Muscle layer of duodenum (tissue), 2 donors: ENCODE measurements at regions not wholly inside any gene's neighbourhood (a gene's known extent, or its start where the extent isn't known, plus 50 kb on each side); places are given as distances from the start of the nearest gene placed in this dataset.
"Not testable (repeated sequence)": the region's sequence is repeated elsewhere in the genome, so short reads cannot be mapped to it uniquely, and the experiment has no call there.

ENCODE experiments used
- H3K27ac ChIP-seq: one replicate; pipeline ENCODE4 v1.7.0; 2013; ENCODE audit warnings: mild to moderate bottlenecking, low read length
- H3K27me3 ChIP-seq: one replicate; pipeline ENCODE4 v1.7.0; 2013; ENCODE audit warnings: low read depth, mild to moderate bottlenecking, control low read depth, low read length
- H3K36me3 ChIP-seq, 2 donors: one replicate each; pipeline ENCODE4 v1.7.0; 2013; ENCODE audit warnings: low read length in 2 of 2, control low read depth in 1 of 2, mild to moderate bottlenecking in 1 of 2; ENCODE audit not compliant: insufficient read depth in 2 of 2, control insufficient read depth in 1 of 2
- H3K4me1 ChIP-seq, 2 donors: one replicate each; pipeline ENCODE4 v1.7.0; 2013; ENCODE audit warnings: low read length in 2 of 2, mild to moderate bottlenecking in 2 of 2, control low read depth in 1 of 2, moderate library complexity in 1 of 2; ENCODE audit not compliant: insufficient read depth in 2 of 2, control insufficient read depth in 1 of 2
- H3K4me3 ChIP-seq, 2 donors: one replicate each; pipeline ENCODE4 v1.7.0; 2013; ENCODE audit warnings: low read length in 2 of 2, low read depth in 1 of 2, mild to moderate bottlenecking in 1 of 2
- H3K9me3 ChIP-seq, 2 donors: one replicate each; pipeline ENCODE4 v1.7.0; 2013; ENCODE audit warnings: low read length in 2 of 2, control low read depth in 1 of 2, mild to moderate bottlenecking in 1 of 2; ENCODE audit not compliant: control insufficient read depth in 1 of 2
- donor health status: healthy.

DNA sequence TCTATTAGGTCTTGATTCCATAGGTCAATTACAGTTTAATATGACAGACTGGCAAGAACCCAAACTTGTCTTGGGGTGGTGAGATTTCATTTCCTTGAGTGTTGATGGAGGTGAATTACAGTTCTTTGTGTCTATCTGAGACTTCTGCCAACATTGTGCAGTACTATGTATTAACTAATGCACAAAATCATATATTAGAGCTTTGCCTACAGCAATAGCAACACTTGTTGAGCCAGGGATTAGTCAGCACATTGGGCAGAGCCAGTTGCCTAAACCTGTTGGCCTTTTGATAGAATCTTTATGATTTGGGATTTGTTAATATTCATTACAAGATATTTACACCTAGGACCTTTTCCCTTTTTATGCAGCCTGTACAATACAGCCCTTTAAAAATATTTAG is 135.3 kb upstream of the CENPW start:
- no peak overlapping the region for H3K27ac ChIP-seq
- H3K4me3 ChIP-seq = no peak overlapping the region
- H3K4me1 ChIP-seq = no peaks in the 10 kb centered on the region
- H3K27me3 ChIP-seq = no peaks in the 10 kb centered on the region
- no peaks in the 10 kb centered on the region for H3K9me3 ChIP-seq
- no peaks in the 10 kb centered on the region for H3K36me3 ChIP-seq

DNA sequence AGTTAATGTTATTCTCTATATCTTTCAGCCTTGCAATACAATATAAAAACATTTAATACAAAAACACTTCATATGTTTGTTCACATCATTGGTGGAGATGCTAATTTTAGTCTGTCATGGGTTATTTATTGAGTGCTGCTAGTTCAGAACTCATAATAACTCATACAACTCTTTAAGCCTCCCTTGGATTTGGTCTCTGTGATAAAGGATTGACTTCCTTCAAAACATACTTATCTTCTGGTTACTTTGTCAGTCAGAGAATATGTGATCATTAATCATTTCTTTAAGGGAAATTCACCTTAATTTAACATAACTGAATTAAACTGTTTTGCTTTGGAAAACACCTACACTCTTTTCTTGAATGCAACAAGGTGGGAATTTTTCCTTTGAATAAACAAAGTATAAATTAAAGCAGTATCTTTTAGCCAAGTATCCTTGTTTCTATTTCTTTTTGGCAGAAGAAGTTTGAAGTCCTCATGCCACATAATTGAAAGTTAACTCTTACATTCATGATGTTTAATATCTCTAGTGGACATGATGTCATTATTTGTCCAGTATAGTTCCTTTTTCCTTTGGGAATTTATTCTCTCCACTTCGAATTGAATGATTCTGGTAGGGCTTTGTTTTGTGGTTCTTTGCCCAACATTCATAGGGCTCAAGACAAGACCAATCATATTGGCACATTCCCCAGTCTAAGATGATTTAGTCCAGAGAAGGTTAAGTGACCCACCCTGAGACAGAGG is 133.2 kb upstream of the CENPW start:
- Histone ChIP-seq H3K4me3 (no peak overlapping the region), H3K27me3 (no peaks in the 10 kb centered on the region), H3K27ac (no peak overlapping the region), H3K9me3 (no peaks in the 10 kb centered on the region), H3K4me1 (no peaks in the 10 kb centered on the region), H3K36me3 (no peaks in the 10 kb centered on the region)

DNA sequence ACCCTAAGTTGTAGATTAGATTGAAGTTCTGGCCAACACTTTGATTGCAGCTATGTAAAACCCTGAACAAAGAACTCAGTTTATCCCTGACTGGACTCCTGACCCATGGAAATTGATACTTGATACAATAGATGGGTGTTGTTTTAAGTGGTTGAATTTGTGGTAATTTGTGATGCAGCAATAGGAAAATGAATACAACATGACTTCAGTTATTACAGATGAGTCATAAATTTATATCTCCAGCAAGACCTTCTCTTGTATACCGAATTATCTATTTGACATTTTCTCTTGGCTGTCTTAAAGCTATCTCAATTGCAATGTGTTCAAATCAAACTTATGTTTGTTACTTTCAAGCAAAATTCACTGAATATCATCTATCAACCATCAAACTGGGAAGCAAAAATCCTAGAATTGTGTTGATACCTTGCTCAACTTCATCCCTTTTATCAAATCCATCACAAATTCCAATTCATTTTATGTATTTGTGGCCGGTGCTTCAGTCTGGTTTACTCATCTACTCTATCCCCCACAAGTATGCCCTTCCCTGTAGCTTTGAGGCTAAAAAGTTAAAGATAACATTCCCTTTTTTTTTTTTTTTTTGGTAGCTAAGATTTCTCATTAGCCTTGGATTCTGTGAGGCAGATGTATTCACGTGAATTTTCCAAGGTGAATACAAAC is 129.4 kb upstream of the CENPW start:
- Histone ChIP-seq H3K4me1 (no peaks in the 10 kb centered on the region), H3K27ac (no peak overlapping the region), H3K4me3 (no peak overlapping the region)

DNA sequence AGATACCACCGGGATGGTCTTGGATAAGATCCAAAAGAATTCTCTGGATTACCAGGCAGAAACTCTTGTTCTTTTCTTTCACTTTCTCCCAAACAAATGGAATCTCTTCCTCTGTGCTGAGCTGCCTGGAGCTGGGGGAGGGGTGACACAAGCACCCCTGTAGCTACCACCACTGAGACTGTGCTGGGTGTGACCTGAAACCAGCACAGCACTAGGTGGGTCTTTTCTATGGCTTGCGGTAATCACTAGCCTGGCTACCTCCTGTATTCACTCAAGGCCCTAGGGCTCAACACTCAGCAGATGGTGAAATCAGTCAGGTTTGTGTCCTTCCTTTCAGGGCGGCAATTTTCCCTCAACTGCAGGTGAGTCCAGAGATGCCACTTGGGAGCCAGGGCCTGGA is 122.4 kb upstream of the CENPW start:
- H3K27me3 ChIP-seq = no peaks in the 10 kb centered on the region
- H3K4me3 ChIP-seq = no peak overlapping the region
- H3K9me3 ChIP-seq = no peaks in the 10 kb centered on the region
- no peaks in the 10 kb centered on the region for H3K36me3 ChIP-seq
- H3K27ac ChIP-seq = no peak overlapping the region
- no peaks in the 10 kb centered on the region for H3K4me1 ChIP-seq

More for the DNA sequence above, 129.4 kb upstream of the CENPW start:
- H3K27me3 ChIP-seq = no peaks in the 10 kb centered on the region
- no peaks in the 10 kb centered on the region for H3K9me3 ChIP-seq
- H3K36me3 ChIP-seq = no peaks in the 10 kb centered on the region

DNA sequence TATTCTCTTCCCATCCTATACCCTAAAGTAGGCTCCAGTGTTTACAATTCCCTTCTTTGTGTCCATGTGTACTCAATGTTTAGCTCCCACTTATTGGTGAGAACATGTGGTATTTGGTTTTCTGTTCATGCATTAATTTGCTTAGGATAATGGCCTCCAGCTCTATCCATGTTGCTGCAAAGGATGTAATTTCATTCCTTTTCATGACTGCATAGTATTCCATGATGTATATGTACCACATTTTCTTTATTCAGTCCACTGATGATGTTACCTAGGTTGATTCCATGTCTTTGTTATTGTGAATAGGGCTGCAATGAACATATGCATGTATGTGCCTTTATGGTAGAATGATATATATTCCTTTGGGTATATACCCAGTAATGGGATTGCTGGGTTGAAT is 119.0 kb upstream of the CENPW start:
- not testable (repeated sequence) for H3K36me3 ChIP-seq, H3K27me3 ChIP-seq, H3K9me3 ChIP-seq, H3K4me3 ChIP-seq, H3K27ac ChIP-seq, H3K4me1 ChIP-seq

DNA sequence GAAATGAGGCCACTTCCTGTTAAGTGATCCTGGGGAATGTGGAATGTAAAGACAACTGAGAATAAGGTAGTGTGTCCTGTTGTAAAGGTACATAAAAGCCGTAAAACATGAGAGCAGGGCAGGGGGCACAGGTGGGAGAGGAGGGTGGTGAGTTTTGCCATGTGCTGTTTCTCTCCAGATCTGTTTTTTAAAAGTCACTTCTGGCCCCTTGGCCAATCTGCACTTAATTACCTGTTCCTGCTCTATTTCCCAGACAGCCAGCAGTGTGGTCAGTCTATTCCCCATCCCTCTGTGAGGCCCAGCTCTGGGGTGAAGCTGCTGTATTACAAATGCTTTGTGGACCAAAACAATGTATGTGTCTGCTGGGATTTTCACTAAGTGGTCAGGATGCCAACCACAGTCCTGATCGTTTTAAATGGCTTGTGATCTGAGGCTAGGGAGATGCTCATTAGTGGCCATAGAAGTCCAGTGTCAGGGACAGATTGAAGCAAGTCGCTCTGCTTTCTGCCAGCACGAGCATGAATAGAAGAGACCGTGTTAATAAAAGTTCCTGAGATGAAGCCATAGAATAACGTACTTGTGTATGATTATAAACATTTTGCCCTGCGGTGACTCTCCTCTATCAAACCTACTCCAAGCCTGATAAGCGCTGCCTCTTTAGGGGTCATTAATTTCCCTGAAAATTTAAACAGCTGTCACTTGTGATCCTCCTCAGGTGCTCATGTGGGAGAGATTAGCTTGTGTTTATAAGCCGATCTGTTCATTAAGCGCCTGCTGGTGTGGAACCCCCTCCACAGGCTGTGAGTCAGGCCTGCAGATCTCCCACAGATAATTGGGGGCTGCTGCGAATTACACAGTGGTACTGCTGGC is 111.8 kb upstream of the CENPW start:
- no peaks in the 10 kb centered on the region for H3K9me3 ChIP-seq

DNA sequence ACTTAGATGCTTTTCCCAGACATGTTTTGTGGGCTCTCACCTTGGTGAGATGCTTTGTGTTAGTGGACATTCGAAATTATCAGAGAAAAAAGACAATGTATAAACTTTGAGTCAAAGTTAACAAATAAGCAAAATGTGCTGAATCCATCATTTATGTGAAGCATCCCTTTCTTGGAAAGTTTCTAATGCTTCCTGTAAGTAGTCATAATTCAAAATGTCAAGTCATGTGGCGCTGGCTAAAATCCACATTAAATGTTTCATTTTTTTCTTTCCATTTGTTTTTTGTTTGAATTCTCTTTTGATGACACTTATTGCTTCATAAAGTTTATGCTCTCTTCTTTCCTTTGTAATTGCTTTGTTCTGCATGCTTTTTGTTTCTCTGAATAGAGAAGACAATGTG is 107.2 kb upstream of the CENPW start:
- Histone ChIP-seq H3K4me1 (no peaks in the 10 kb centered on the region), H3K27ac (no peak overlapping the region), H3K4me3 (no peak overlapping the region), H3K9me3 (no peaks in the 10 kb centered on the region), H3K36me3 (no peaks in the 10 kb centered on the region), H3K27me3 (no peaks in the 10 kb centered on the region)

More for the DNA sequence above, 111.8 kb upstream of the CENPW start:
- Histone ChIP-seq H3K27ac (no peak overlapping the region), H3K27me3 (no peaks in the 10 kb centered on the region), H3K4me3 (no peak overlapping the region), H3K4me1 (no peaks in the 10 kb centered on the region), H3K36me3 (no peaks in the 10 kb centered on the region)

DNA sequence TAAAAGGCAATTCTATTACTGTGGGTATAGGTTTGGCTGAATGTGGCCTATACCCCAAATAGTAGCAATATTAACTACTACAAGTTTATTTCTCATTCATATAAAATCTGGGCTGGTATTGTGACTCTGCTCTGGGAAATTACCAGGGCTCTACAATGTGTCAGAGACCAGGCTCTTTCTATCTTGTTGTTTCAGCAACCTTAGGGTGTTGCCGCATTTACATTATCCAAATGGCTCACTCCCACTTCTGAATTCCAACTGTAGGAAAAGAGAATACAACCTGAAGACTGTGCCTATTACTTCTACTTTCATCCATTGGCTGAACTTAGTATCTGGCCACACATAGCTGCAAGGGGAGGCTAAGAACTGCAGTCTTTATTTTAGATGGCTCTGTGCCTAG is 106.7 kb upstream of the CENPW start:
- Histone ChIP-seq H3K4me3 (no peak overlapping the region), H3K27ac (no peak overlapping the region), H3K4me1 (no peaks in the 10 kb centered on the region), H3K27me3 (no peaks in the 10 kb centered on the region), H3K36me3 (no peaks in the 10 kb centered on the region), H3K9me3 (no peaks in the 10 kb centered on the region)

DNA sequence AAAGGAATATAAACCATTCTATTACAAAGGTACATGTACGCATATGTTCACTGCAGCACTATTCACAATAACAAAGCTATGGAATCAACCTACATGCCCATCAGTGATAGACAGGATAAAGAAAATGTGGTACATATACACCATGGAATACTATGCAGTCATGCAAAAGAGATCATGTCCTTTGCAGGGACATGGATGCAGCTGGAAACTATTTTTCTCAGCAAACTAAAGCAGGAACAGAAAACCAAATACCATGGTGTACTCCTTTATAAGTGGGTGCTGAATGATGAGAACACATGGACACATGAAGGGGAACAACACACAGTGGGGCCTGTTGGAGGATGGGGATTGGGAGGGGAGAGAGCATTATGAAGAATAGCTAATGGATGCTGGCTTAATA is 104.6 kb upstream of the CENPW start:
- Histone ChIP-seq H3K27ac (no peak overlapping the region), H3K4me3 (no peak overlapping the region), H3K36me3 (no peaks in the 10 kb centered on the region), H3K4me1 (no peaks in the 10 kb centered on the region), H3K9me3 (no peaks in the 10 kb centered on the region), H3K27me3 (no peaks in the 10 kb centered on the region)

DNA sequence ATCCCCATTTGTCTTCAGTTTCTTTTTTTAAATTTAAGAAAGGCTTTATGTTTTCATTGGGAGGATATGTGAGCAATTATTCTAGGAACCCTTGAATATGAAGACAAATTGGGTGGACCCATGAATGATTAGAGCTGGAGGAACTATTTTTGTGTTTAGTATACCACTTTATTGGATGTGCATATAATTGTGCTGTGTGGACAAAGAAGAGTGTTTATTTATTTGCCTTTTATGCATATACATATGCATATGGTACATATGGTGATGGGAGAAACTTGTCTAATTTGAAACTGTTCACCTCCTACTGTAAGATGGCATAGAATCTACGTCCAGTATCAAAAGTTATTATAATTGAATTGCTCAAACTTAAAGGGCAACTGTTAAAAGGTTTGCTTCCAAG is 94.8 kb upstream of the CENPW start:
- no peak overlapping the region for H3K27ac ChIP-seq
- no peaks in the 10 kb centered on the region for H3K36me3 ChIP-seq

DNA sequence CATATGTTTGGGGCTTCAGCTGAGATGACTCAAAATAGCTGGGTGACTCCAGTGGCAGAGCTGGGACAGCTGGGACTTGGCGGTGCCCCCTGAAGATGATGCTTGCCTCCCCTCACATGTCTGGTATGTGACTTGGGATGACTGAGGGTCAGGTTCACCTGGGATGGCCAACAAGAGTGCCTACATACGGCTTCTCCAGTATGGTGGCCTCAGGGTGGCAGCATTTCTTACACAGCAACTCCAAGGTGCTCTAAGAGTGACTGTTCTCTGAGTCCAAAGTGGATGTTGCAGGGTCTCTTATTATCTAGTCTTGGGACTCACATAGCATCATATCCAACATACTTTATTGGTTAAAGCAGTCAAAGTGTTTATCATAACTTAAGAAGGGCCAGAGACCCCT is 87.8 kb upstream of the CENPW start:
- Histone ChIP-seq H3K27me3 (no peaks in the 10 kb centered on the region), H3K27ac (no peak overlapping the region), H3K9me3 (peaks cover 0 to 6% of the 10 kb centered on the region in 2 donors), H3K4me1 (no peaks in the 10 kb centered on the region), H3K36me3 (no peaks in the 10 kb centered on the region), H3K4me3 (no peak overlapping the region)

More for the DNA sequence above, 94.8 kb upstream of the CENPW start:
- no peak overlapping the region for H3K4me3 ChIP-seq
- H3K27me3 ChIP-seq = no peaks in the 10 kb centered on the region
- H3K4me1 ChIP-seq = no peaks in the 10 kb centered on the region
- no peaks in the 10 kb centered on the region for H3K9me3 ChIP-seq
